HG02840 (cell line): ENCODE measurements at regions not wholly inside any gene's neighbourhood (a gene's known extent, or its start where the extent isn't known, plus 50 kb on each side); places are given as distances from the start of the nearest gene placed in this dataset.
"Not testable (repeated sequence)": the region's sequence is repeated elsewhere in the genome, so short reads cannot be mapped to it uniquely, and the experiment has no call there.

Source experiments
- ATAC-seq: cut with Tn5 transposase; IDR thresholded peaks from one replicate; pipeline ENCODE4 v1.9.1; 2021; ENCODE audit warnings: mild to moderate bottlenecking, moderate library complexity, moderate number of reproducible peaks; ENCODE audit not compliant: unreplicated experiment, low FRiP score

DNA sequence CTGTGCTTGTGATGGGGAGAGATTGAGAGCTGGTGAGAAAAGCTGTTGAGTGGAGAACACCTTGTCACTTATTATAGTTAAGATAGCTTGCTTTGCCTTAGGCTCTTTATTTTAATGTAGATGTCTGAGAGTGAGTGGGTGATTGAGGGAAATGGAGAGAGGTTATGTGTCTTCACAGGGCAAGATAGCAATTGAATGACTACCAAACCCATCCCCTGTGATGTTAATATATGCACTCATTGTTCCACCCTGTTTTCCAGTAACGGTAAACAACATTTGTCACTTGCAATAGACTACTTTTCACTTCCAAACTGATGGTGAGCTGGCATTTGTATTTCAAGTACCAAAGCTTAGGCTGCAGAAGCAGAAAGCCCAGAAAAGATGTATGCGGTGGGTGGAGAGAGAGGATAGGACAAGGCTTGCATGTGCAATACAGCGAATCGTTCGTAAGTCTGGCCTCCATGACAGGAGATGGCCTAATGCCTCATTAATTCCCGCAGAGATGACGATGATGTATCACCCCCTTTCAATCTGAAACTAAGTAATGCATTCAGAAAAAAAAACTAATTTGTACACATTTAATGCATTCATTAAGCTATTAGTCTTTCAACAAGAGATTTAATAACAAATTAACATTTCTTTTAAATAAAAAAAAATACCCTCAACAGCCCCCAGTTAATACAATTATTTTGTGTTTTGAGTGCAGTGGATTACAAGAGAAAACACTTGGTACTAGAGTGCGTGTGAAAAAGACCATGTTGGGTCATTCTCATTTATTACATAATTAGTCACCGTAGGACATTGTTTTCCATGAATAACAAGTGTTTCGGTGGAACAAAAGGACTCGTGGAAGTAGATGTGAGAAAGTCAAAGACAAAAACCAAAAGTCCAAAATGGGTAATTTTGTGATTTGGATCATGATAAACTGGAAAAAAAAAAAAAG lies 699.0 kb downstream of the BRINP1 start:
- ATAC-seq = no peak

DNA sequence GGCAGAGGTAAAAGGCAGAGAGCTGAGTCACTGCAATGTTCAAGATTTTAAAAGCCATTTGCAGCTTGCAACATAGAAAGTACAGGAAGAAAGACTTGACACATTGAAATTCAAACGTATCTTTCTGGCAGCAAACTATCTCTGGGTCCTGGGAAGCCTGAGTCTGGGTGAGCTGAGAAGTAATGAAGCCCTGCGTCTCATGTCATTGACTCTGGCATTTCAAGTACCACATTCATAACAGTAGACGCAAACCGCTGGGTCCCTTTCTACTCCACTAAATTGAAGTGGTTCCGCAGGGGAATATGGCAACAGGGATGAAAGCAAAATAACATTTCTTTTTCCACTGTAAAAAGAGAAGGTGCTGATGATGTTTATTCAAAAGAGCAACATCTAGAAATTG lies 694.3 kb downstream of the BRINP1 start:
- ATAC-seq = no peak

DNA sequence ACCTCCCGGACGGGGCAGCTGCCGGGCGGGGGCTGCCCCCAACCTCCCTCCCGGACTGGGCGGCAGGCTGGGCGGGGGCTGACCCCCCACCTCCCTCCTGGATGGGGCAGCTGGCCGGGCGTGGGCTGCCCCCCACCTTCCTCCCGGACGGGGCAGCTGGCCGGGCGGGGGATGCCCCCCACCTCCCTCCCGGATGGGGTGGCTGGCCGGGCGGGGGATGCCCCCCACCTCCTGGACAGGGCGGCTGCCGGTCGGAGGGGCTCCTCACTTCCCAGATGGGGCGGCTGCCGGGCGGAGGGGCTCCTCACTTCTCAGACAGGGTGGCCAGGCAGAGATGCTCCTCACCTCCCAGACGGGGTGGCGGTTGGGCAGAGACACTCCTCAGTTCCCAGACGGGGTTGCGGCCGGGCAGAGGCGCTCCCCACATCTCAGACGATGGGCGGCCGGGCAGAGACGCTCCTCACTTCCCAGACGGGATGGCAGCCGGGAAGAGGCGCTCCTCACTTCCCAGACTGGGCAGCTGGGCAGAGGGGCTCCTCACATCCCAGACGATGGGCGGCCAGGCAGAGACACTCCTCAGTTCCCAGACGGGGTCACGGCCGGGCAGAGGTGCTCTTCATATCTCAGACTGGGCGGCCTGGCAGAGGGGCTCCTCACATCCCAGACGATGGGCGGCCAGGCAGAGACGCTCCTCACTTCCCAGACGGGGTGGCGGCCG lies 691.1 kb downstream of the BRINP1 start:
- not testable (repeated sequence) for ATAC-seq

DNA sequence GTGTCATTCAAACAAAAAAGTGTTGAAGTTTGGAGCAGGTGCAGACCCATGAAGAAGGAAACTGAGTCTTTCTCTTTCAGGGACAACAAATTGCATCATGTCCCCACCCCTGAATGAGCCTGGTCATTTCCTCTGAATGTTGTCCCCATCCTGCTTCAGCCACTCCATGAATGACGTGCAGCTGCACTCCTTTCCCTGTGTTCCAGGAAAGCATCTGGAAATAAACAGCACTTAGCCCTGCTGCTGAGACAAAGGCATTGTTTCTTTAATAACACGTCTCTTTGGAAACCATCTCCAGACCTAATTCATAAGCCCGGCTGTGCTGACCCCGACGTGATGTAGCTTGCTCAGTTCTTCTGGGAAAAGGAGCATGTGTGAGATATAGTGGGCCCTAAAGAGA lies 682.3 kb downstream of the BRINP1 start:
- no peak for ATAC-seq

DNA sequence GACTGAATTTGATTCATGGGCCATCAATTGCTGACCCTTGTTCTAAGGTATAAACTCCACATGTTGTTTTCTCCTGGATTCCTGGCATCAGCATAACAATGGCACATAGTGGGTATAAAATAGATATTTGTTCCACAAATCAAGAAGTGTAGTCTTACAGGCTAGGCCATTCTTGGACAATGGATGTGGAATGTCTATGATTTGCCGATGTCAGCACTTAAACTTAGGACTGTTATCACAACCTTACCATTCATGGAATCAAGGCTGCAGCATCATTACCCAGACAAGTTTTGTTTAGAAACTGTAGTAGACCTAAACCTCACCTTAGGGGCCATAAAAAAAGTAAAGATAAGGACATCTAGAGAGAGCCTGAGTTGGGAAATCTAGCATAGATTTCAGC lies 680.0 kb downstream of the BRINP1 start:
- ATAC-seq = no peak

DNA sequence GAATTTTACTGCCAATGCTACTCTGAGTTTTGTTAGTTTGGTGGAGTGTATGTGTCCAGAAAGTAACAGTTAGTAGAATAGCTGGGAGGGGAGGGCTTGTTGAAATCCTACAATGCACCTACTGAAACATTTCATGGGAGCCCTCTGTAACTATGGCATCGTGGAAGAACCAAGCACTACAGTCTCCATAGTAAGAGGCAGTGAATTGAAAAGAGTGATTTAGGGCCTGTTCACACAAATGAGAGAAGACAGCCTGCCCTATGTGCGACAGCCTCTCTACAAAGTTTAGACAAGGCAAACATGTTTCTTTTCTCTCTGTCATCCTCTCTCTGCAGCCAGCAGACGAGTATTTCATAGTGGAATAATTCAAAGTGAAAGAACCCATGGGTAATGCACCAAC lies 676.6 kb downstream of the BRINP1 start:
- no peak for ATAC-seq

DNA sequence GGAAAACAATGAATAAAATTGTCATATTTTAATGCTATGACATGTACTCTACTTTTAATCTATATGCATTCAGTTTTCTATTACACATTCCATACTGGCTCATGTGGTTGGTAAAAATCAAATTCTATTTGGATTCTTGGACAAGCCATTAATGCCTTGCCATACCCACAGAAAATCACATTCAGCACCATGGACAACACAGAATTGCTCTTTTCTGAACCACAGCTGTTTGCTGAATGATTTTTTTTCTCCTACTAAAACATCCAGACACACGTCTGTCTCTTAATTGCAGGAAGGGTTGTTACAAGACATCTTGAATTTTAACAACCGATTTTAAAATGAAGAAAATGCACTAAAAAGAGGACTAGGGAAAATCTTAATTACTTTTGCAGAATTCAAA lies 675.6 kb downstream of the BRINP1 start:
- ATAC-seq = no peak

DNA sequence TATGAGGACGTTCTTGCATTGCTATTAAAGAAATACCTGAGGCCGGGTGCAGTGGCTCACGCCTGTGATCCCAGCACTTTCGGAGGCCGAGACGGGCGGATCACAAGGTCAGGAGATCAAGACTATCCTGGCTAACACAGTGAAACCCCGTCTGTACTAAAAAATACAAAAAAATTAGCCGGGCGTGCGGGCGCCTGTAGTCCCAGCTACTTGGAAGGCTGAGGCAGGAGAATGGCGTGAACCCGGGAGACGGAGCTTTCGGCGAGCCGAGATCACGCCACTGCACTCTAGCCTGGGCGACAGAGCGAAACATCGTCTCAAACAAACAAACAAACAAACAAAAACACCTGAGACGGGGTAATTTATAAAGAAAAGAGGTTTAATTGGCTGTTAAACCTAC lies 674.0 kb downstream of the BRINP1 start:
- ATAC-seq = not testable (repeated sequence)

DNA sequence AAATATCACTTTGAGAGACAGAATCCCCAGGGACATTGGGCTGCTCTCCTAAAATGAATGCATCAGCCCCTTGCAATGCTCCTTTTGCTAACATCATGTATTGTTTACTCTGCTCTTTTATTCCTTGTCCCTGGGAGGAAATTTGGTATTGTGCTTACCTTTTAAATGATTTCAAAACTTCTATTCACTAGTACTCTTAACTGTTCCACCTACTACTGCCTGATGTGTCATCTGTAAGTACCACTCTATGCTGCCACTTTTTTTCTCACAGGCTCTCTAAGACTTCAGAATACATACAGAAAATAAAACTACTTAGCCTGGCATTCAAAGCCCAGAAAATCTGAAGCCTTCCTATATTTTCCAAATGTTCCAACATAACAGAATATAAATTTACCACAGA lies 667.2 kb downstream of the BRINP1 start:
- no peak for ATAC-seq

DNA sequence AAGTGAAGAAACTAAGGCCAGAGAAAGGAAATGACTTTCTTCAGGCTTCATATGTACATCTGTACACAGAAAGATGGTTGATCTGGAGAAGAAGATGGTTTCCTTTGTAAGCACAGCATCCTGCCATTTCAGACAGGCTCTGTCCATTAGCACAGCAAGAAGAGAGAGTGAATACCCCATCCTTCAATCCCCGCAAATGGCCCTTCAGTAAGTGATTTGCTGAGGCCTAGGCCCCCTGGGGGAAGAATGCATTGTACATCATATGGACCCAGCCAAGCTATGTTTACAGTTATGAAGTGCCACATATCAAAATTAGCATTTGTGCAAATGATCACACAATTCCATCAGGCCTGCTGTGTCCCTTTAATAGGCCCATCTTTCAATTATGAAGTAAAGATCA lies 657.4 kb downstream of the BRINP1 start:
- ATAC-seq = no peak

DNA sequence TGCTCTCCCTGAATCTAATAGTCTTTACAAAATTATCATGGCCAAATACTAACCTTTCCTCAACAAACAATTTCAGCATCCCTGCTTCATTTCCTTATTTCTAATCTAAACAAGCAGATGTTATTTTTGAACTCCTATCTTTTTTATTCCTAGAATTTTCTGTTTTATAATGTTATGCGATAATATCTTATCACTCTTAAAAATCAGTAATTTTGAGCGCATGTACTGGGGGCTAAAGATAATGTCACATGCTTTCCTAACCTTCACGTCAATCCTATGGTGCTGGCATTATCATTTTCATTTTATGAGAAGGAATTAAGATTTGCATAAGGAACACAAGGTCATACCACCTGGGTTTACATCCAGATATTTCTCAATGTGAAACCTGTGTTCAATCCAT lies 648.0 kb downstream of the BRINP1 start:
- ATAC-seq = no peak

DNA sequence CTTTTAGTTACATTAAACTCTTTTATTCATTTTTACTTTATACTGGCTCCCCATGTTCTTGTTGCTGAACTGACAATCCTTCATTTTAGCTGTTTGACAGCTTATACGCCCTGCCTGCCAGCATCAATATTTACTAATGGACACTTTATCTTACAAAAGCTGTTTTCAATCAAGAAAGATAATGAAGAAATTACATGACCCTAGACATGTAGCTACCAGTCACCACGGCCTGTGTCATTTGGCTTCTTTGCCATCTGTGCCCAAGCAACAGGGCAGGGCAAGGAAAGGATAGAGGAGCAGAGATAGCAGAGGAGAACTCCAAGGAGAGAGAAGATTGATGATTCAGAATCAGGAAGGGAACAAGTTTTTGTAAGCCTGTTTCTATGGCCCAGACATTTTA lies 647.3 kb downstream of the BRINP1 start:
- ATAC-seq = no peak

DNA sequence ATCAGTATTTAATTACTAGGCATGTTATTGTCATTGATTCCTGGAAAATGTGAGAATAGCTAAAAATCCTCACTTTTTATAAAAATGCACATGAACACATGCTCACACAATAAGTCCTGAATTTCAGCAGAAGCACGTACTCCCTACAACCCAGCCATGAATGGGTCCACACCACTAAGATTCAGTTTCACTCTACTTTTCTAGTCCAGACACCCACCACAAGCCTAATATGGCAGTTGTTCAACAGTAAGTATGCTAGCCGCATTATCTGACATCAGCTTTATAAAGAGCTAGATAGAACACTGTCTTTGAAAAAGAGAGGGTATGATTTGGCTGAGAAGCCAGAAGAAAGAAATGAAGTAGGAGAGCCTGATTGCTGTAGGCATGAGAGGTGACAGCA lies 639.3 kb downstream of the BRINP1 start:
- ATAC-seq = no peak

DNA sequence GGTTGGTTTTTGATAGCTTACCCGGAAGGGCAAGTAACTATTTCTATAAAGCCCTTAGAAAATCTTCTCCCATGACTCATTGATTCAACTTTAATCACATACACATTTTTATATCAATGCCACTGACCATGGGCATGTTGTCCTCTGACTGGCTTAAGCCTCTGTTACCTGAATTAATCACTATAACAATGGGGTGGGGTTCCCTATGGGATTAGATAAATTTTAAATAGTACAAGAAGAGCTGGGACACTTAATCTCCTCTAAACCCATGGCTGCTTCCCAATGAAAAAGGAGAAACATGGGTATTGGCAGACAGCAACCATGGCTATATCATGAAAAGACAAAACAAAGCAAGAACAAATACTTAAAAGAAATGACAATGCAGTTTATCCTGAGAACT lies 636.2 kb downstream of the BRINP1 start:
- no peak for ATAC-seq

DNA sequence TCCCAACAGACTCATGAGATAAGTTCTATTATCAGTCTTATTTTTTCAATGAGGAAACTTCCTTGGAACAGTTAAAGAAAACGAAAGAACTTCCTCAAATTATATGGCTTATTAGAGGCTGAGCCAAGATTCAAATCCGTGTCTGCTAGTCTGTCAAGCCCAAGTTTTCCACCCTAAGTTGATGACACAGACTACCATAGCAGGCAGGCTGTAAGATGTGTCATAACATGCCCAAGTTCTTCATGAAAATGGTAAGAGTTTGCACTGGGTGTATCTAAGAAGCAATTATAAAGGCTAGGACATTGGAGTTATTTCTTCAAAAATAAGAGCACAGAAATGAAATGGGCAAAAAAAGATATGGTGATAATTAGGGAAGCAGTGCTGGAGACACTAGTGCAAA lies 634.5 kb downstream of the BRINP1 start:
- no peak for ATAC-seq

DNA sequence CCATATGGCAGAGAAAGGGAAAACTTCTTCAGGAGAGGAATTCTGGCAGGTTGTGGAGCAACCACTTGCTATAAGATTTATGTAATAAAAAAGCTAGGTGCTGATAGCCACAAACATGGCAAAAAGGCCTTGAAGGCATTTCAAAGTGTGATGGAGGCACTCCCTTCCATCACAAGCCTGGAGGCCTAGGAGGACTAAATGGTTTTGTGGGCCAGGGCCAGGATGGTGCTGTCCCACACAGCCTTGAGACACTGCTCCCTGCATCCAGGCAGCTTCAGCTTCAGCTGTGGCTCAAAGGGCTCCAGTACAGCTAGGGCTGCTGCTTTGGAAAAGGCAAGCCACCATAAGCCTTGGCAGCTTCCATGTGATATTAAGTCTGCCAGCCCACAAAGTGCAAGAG lies 632.8 kb downstream of the BRINP1 start:
- no peak for ATAC-seq

DNA sequence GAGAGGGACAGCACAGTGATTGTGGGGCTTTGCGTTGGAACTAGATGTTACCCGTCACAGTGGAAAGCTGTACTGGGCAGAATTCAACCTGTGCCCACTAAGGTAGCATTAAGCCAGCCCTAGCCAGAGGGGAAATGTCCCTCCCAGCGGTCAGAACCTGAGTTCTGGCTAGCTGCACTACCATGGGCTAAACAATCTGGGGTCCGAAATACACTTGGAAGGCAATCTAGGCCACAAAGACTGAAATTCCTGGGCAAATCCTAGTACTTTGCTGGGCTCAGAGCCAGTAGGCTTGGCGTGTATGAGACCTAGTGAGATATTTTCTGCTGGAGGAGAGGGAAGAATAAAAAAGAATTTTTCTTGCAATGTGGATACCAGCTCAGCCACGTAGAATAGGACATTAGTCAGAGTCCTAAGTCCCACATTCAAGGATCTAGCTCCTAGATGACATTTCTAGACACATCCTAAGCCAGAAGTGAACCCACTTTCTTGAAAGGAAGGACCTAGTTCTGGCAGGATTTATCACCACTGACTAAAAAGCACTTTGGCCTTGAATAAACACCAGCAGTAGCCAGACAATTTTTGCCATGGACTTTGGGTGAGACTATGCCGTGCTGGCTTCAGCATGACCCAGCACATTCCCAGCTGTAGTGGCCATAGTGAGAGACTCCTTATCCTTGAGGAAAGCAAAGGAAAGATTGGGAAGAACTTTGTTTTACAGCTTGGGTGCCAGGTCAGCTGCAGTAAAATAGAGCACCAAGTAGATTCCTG lies 618.0 kb downstream of the BRINP1 start:
- no peak for ATAC-seq

DNA sequence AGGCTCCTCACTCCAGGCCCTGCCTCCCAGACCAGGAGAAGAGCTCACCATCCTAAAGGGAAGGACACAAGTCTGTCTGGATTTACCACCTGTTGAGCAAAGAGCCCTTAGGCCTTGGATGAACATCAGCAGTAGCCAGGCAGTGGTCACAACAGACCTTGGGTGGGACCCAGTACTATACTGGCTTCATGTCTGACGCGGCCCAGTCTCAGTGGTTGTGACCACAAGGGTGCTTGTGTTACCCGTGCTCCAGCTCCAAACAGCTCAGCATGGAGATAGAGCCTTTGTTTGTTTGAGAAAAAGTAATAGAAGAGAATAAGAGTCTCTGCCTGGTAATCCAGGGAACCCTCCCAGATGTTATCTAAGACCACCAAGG lies 617.4 kb downstream of the BRINP1 start:
- ATAC-seq = no peak

DNA sequence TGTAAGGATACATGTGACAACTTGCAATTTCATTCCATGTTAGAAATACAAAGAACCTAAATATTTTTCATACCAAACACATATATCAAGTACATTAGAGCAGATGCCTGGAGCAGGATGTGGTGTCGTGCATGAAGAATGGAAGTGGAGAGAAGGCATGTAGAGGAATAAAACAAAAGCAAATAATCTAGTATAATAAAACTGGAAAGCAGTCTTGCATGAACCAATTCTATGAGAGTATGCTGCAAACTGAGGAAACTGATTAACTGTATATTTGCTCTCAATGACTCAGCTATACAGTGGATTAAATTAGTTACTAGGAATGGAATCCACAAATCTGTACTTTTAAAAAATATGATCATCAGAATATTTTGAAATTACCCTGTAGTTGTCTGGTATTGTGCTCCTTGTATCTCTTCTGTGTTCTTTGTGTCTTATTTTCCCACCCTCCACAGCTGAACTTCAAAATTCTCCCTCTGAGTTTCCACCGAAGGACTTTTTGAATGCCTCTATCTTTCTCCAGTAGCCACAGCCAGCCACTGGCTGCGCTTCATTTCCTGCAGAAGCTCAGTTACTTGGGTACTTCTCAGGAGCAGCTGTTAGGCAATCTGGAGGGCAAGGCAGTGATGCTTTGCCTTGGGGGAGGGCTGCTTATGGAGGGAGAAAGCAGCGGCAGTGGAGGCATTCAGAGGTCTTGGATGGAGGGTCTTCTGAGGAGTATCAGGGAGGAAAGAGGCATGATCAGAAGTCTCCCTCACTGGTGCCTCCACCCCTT lies 608.0 kb downstream of the BRINP1 start:
- no peak for ATAC-seq

DNA sequence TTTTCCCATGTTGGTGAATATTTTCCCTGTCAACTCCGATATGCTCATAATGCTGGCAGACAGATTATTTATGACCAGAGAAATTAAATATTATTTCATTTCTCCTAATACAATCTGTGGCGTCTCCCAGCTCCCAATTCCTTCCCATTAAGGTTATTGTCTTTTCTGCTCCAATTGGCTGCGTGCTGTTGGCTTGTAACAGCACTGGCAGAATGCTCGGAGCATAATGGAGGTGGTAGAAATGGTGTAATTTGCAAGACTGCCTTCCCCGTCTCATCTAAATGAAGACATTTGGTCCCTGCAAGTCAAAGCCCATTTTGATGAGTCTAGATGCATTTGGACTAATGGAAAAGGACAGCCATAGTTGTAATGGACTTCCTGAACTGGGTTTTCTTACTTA lies 601.7 kb downstream of the BRINP1 start:
- no peak for ATAC-seq
